GM19452 (cell line): ENCODE measurements at regions not wholly inside any gene's neighbourhood (a gene's known extent, or its start where the extent isn't known, plus 50 kb on each side); places are given as distances from the start of the nearest gene placed in this dataset.

Experiments used
- ATAC-seq: cut with Tn5 transposase; IDR thresholded peaks from one replicate; pipeline ENCODE4 v1.9.1; 2021; ENCODE audit not compliant: unreplicated experiment

GRCh38 chr12:85733221-85733840 lies 102.9 kb downstream of the RASSF9 start:
- ATAC-seq = no peak

- no peak for ATAC-seq
Measured at GRCh38 chr12:85733984-85734383, 102.2 kb downstream of the RASSF9 start.

- ATAC-seq = no peak
Measured at GRCh38 chr12:85740186-85740585, 96.0 kb downstream of the RASSF9 start.

- ATAC-seq = no peak
Measured at GRCh38 chr12:85741046-85741445, 95.2 kb downstream of the RASSF9 start.

- no peak for ATAC-seq
Measured at GRCh38 chr12:85747941-85748495, 88.2 kb downstream of the RASSF9 start.
